Cardiac fibroblast (primary cell): ENCODE measurements at regions not wholly inside any gene's neighbourhood (a gene's known extent, or its start where the extent isn't known, plus 50 kb on each side); places are given as distances from the start of the nearest gene placed in this dataset.

ENCODE experiments used
- DNase-seq, 2 donors: peaks; one replicate each; pipeline versions ENCODE4 v3.0.0 to v3.0.0-alpha.2; 2010; ENCODE audit warnings: low read depth in 2 of 2
- H3K4me3 ChIP-seq, 2 donors: replicated peaks in 1 of 2; 1 replicate in 1 of 2; 2 replicates in 1 of 2; pipeline ENCODE4 v1.5.1; 2011; ENCODE audit warnings: low read depth in 2 of 2, low read length in 2 of 2, mild to moderate bottlenecking in 2 of 2, moderate library complexity in 1 of 2
- TF ChIP-seq, protein P1 (sequence below): IDR thresholded peaks from one replicate; pipeline ENCODE4 v1.5.1; 2011; ENCODE audit warnings: low read depth, mild to moderate bottlenecking, low read length, inconsistent platforms

DNA sequence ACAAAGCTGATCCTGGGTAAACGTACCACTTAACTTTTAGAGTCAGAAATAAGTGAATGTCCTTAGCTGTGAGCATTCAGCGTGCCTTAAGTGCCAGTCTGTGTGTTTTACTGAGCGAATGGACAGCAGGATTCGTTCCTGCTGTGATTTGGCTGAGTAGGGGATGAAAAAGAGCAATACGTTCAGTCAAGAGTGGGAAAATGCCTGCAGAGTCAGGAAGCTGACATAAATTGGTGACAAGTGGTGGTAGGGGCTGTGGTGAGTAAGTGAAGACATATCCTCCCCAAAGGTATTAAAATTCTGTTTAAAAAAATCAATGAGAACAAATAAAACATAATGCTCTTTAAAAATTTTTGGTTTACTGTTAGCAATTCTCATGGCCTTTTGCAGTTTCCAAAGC, 56.6 kb upstream of the TNIP3 start:
- no peak overlapping the region for H3K4me3 ChIP-seq
- TF ChIP-seq, protein P1, sequence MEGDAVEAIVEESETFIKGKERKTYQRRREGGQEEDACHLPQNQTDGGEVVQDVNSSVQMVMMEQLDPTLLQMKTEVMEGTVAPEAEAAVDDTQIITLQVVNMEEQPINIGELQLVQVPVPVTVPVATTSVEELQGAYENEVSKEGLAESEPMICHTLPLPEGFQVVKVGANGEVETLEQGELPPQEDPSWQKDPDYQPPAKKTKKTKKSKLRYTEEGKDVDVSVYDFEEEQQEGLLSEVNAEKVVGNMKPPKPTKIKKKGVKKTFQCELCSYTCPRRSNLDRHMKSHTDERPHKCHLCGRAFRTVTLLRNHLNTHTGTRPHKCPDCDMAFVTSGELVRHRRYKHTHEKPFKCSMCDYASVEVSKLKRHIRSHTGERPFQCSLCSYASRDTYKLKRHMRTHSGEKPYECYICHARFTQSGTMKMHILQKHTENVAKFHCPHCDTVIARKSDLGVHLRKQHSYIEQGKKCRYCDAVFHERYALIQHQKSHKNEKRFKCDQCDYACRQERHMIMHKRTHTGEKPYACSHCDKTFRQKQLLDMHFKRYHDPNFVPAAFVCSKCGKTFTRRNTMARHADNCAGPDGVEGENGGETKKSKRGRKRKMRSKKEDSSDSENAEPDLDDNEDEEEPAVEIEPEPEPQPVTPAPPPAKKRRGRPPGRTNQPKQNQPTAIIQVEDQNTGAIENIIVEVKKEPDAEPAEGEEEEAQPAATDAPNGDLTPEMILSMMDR = no peak
- DNase-seq = no peak

DNA sequence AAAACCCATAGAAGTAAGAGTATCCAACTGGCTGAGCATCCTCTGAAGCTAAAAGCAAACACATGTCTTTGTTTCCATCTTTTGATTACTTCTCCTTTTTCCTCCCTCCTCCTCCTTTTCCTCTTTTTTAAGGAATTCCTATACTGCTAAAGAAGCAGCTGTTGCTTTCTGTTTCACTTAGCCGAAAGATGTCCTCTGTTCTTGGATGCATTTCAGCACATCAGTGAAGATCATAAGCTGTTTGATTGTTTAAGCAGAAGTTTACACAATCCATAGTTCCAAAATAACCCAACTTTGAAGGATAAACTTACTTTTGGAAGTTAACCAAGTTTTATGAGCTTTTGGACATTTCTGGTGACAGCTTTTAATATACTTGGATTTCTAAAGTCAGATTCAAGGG, 55.1 kb upstream of the TNIP3 start:
- TF ChIP-seq, protein P1 = no peak
- DNase-seq = peak; percentile 5 to 13
- H3K4me3 ChIP-seq = no peak overlapping the region

DNA sequence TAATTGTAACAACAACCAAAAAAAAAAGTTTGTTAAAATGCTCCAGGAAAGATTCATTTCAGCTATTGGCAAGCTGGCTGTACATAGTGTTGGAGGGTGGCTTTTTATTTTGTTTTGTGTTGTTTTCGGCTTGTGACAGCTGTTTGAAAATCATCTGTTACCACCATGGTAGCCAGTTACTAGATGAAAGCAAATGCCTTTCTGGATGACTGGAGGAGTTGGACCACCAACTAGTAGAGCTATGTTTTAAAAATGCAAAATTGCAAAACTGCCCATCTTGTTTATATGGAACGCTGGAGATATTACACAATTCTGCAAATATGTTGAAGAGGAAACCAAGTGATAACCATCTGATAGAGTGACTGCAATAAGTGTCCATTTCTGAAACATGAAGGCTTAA, 53.2 kb upstream of the TNIP3 start:
- TF ChIP-seq, protein P1 = no peak
- DNase-seq = peak; percentile 27 to 43
- H3K4me3 ChIP-seq = no peak overlapping the region

DNA sequence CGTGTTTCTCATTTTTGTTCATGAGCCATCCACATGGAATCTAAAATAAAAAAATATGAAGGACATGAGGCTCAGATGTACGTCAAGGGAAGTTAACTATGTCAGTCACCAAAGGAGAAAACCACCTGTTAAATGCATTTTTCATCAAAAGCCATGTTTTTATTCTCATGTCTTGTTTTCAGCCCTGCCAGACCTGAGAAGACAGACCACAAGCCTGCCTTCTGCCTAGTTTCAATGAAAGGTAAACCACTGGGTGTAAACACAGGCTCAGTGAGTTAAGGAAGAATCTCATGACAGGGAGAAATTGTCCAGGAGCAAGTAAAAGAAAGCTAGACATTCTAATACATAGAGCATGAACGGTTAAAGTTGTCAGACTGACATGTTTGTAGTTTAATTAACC, 52.3 kb upstream of the TNIP3 start:
- DNase-seq = no peak
- TF ChIP-seq, protein P1 = no peak
- no peak overlapping the region for H3K4me3 ChIP-seq

DNA sequence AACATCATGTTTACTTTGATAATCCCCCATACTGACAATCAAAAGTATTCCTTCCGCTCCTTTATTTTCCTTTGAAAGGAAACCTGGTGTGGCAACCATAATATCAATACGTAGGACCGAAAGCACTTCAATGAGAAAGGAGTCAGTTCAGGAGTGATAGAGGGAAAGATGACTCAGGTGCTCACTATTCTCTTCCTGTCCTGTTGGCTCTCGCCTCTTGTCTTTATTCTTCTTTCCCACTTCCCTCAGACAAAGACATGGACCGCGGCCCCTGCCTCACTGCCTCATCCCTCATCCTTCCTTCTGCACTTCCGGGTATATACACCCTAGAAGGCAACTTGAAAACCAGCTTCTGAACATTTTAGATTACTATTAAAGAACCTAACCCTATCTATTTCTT, 49.8 kb upstream of the TNIP3 start:
- TF ChIP-seq, protein P1 = no peak
- H3K4me3 ChIP-seq = no peak overlapping the region
- DNase-seq = no peak
